MM.1S (cell line): ENCODE measurements at regions not wholly inside any gene's neighbourhood (a gene's known extent, or its start where the extent isn't known, plus 50 kb on each side); places are given as distances from the start of the nearest gene placed in this dataset.

Experiments
- EZH2 ChIP-seq: fragments of 300-600 bp; sonication (generic); optimal IDR thresholded peaks from 2 replicates; pipeline ENCODE3; 2017; ENCODE audit warnings: low read depth, mild to moderate bottlenecking, antibody characterized with exemption, low read length, mixed read lengths
- TF ChIP-seq, protein P1 (sequence below): fragments of 300-600 bp; sonication (generic); IDR thresholded peaks from 2 replicates; pipeline ENCODE4 v1.5.1; 2016; ENCODE audit warnings: antibody characterized with exemption, low read length, mixed read lengths

DNA sequence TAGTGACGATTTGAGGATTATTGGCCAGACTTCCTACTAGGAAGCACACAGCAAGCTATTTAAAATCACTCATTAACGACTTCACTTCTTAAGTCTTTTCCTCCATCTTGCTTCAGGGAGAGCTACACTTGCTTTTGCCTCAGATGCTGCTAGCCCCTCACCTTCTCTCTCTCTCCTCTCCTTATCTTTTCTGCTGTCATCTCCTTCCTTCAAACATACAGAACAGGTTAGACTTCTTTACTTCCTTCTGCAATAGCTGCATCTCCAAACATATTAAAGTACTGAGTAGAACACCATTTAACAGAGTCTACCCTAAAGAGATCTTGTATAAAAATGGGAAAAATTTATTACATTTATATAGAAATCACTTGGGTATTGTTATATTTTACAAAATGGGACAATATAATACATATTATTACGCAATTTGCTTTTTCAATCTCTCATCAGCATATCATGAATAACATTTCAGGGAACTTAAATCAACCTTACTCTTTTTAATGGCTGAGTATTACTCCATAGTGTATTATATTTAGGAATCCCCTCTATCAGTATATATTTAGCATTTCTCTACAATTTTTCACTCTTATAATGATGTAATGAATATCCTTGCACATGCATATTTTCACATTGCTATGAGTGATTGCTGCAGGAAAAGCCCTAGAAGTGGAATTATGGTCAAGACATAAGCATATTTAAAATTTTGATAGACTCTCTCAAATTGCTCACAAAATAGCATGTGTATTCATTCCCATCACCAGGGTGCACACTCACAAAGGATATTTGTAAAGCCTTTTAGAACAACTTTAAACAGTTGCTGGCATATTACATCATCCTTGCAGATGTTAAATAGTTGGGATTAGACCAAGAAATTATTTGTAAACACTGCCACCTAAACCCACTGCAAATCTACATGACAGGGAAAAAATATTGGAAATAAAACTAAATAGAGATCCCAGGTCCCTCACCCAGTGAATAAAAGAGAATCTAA lies 164.5 kb upstream of the NFIB start:
- TF ChIP-seq, protein P1, sequence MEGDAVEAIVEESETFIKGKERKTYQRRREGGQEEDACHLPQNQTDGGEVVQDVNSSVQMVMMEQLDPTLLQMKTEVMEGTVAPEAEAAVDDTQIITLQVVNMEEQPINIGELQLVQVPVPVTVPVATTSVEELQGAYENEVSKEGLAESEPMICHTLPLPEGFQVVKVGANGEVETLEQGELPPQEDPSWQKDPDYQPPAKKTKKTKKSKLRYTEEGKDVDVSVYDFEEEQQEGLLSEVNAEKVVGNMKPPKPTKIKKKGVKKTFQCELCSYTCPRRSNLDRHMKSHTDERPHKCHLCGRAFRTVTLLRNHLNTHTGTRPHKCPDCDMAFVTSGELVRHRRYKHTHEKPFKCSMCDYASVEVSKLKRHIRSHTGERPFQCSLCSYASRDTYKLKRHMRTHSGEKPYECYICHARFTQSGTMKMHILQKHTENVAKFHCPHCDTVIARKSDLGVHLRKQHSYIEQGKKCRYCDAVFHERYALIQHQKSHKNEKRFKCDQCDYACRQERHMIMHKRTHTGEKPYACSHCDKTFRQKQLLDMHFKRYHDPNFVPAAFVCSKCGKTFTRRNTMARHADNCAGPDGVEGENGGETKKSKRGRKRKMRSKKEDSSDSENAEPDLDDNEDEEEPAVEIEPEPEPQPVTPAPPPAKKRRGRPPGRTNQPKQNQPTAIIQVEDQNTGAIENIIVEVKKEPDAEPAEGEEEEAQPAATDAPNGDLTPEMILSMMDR: no peak
- no peak for TF ChIP-seq EZH2
